Neural cell (in vitro differentiated cells): ENCODE measurements at regions not wholly inside any gene's neighbourhood (a gene's known extent, or its start where the extent isn't known, plus 50 kb on each side); places are given as distances from the start of the nearest gene placed in this dataset.

Experiments used
- CTCF ChIP-seq: fragments of 450-650 bp; IDR thresholded peaks from 2 replicates; pipeline ENCODE4 v1.5.1; 2014; ENCODE audit warnings: antibody characterized with exemption, mild to moderate bottlenecking, moderate library complexity; ENCODE audit not compliant: poor library complexity, severe bottlenecking
- EP300 ChIP-seq: fragments of 450-650 bp; conservative IDR thresholded peaks from 2 replicates; pipeline ENCODE4 v1.6.1; 2014; ENCODE audit warnings: antibody characterized with exemption, mild to moderate bottlenecking, moderate library complexity; ENCODE audit not compliant: poor library complexity, severe bottlenecking
- EZH2 ChIP-seq: fragments of 200-600, 300-800 bp; shearing (Covaris generic), sonication (generic); IDR thresholded peaks from 2 replicates; pipeline ENCODE4 v1.6.1; 2014; ENCODE audit warnings: antibody characterized with exemption, low read length, borderline replicate concordance, mild to moderate bottlenecking; ENCODE audit not compliant: insufficient read depth, poor library complexity, severe bottlenecking
- POLR2AphosphoS5 ChIP-seq: IDR thresholded peaks from 2 replicates; pipeline ENCODE4 v1.6.1; 2012
- RAD21 ChIP-seq: fragments of 450-650 bp; conservative IDR thresholded peaks from 2 replicates; pipeline ENCODE4 v1.6.1; 2014; ENCODE audit warnings: antibody characterized with exemption, mild to moderate bottlenecking, moderate library complexity
- SMC3 ChIP-seq: fragments of 450-650 bp; conservative IDR thresholded peaks from 2 replicates; pipeline ENCODE4 v1.6.1; 2014; ENCODE audit warnings: antibody characterized with exemption, mild to moderate bottlenecking, moderate library complexity; ENCODE audit not compliant: poor library complexity
- TAF1 ChIP-seq: IDR thresholded peaks from 2 replicates; pipeline ENCODE4 v1.6.1; 2012; ENCODE audit warnings: low read depth

- TF ChIP-seq CTCF = no peak
- no peak for TF ChIP-seq SMC3
- TF ChIP-seq RAD21 = no peak
- TF ChIP-seq EZH2 = no peak
- TF ChIP-seq EP300 = no peak
- no peak for TF ChIP-seq TAF1
- no peak for TF ChIP-seq POLR2AphosphoS5
Observed at GRCh38 chr6:144785056-144785455, 499.9 kb downstream of the UTRN start.
